Muscle layer of duodenum (tissue), 2 donors: ENCODE measurements at regions not wholly inside any gene's neighbourhood (a gene's known extent, or its start where the extent isn't known, plus 50 kb on each side); places are given as distances from the start of the nearest gene placed in this dataset.

ENCODE experiments used
- H3K27ac ChIP-seq: one replicate; pipeline ENCODE4 v1.7.0; 2013; ENCODE audit warnings: mild to moderate bottlenecking, low read length
- H3K27me3 ChIP-seq: one replicate; pipeline ENCODE4 v1.7.0; 2013; ENCODE audit warnings: low read depth, mild to moderate bottlenecking, control low read depth, low read length
- H3K36me3 ChIP-seq, 2 donors: one replicate each; pipeline ENCODE4 v1.7.0; 2013; ENCODE audit warnings: low read length in 2 of 2, control low read depth in 1 of 2, mild to moderate bottlenecking in 1 of 2; ENCODE audit not compliant: insufficient read depth in 2 of 2, control insufficient read depth in 1 of 2
- H3K4me1 ChIP-seq, 2 donors: one replicate each; pipeline ENCODE4 v1.7.0; 2013; ENCODE audit warnings: low read length in 2 of 2, mild to moderate bottlenecking in 2 of 2, control low read depth in 1 of 2, moderate library complexity in 1 of 2; ENCODE audit not compliant: insufficient read depth in 2 of 2, control insufficient read depth in 1 of 2
- H3K4me3 ChIP-seq, 2 donors: one replicate each; pipeline ENCODE4 v1.7.0; 2013; ENCODE audit warnings: low read length in 2 of 2, low read depth in 1 of 2, mild to moderate bottlenecking in 1 of 2
- H3K9me3 ChIP-seq, 2 donors: one replicate each; pipeline ENCODE4 v1.7.0; 2013; ENCODE audit warnings: low read length in 2 of 2, control low read depth in 1 of 2, mild to moderate bottlenecking in 1 of 2; ENCODE audit not compliant: control insufficient read depth in 1 of 2
- donor health status: healthy.

- Histone ChIP-seq H3K27ac (no peak overlapping the region), H3K9me3 (no peaks in the 10 kb centered on the region), H3K4me3 (no peak overlapping the region), H3K36me3 (no peaks in the 10 kb centered on the region), H3K27me3 (no peaks in the 10 kb centered on the region), H3K4me1 (no peaks in the 10 kb centered on the region)
These were observed 65.7 kb upstream of the CTAGE1 start for GRCh38 chr18:22483407-22483806.

- Histone ChIP-seq H3K4me3 (no peak overlapping the region), H3K36me3 (no peaks in the 10 kb centered on the region), H3K4me1 (no peaks in the 10 kb centered on the region), H3K27me3 (no peaks in the 10 kb centered on the region), H3K27ac (no peak overlapping the region), H3K9me3 (no peaks in the 10 kb centered on the region)
These were observed 66.8 kb upstream of the CTAGE1 start for GRCh38 chr18:22484471-22484870.

- H3K36me3 ChIP-seq, result no peaks in the 10 kb centered on the region
- no peaks in the 10 kb centered on the region for H3K4me1 ChIP-seq
- H3K9me3 ChIP-seq, result no peaks in the 10 kb centered on the region
- H3K4me3 ChIP-seq, result no peak overlapping the region
- H3K27me3 ChIP-seq, result no peaks in the 10 kb centered on the region
- no peak overlapping the region for H3K27ac ChIP-seq
These were observed 68.1 kb upstream of the CTAGE1 start for GRCh38 chr18:22485808-22486244.

GRCh38 chr18:22486667-22487066 is 69.0 kb upstream of the CTAGE1 start:
- Histone ChIP-seq H3K36me3 (no peaks in the 10 kb centered on the region), H3K27ac (no peak overlapping the region), H3K27me3 (no peaks in the 10 kb centered on the region)

GRCh38 chr18:22488554-22488953 is 70.8 kb upstream of the CTAGE1 start:
- Histone ChIP-seq H3K27ac (no peak overlapping the region), H3K9me3 (no peaks in the 10 kb centered on the region), H3K36me3 (no peaks in the 10 kb centered on the region), H3K4me3 (no peak overlapping the region), H3K27me3 (no peaks in the 10 kb centered on the region), H3K4me1 (no peaks in the 10 kb centered on the region)

More at GRCh38 chr18:22486667-22487066, 69.0 kb upstream of the CTAGE1 start:
- no peak overlapping the region for H3K4me3 ChIP-seq
- H3K9me3 ChIP-seq, result no peaks in the 10 kb centered on the region
- no peaks in the 10 kb centered on the region for H3K4me1 ChIP-seq

- H3K4me3 ChIP-seq, result no peak overlapping the region
- H3K27me3 ChIP-seq, result no peaks in the 10 kb centered on the region
- H3K36me3 ChIP-seq, result no peaks in the 10 kb centered on the region
- H3K9me3 ChIP-seq, result no peaks in the 10 kb centered on the region
- peaks cover 0 to under 1% of the 10 kb centered on the region in 2 donors for H3K4me1 ChIP-seq
- H3K27ac ChIP-seq, result peak overlapping the region; percentile 17
These were observed 72.0 kb upstream of the CTAGE1 start for GRCh38 chr18:22489704-22490103.

- H3K4me3 ChIP-seq, result no peak overlapping the region
- H3K9me3 ChIP-seq, result no peaks in the 10 kb centered on the region
- H3K27me3 ChIP-seq, result no peaks in the 10 kb centered on the region
- H3K36me3 ChIP-seq, result no peaks in the 10 kb centered on the region
- peak overlapping the region; percentile 10 for H3K27ac ChIP-seq
- peaks cover 0 to 6% of the 10 kb centered on the region in 2 donors for H3K4me1 ChIP-seq
These were observed 72.7 kb upstream of the CTAGE1 start for GRCh38 chr18:22490429-22490846.

GRCh38 chr18:22493255-22493654 is 75.5 kb upstream of the CTAGE1 start:
- H3K9me3 ChIP-seq, result no peaks in the 10 kb centered on the region
- H3K36me3 ChIP-seq, result no peaks in the 10 kb centered on the region
- peaks cover 0 to 6% of the 10 kb centered on the region in 2 donors for H3K4me1 ChIP-seq
- H3K4me3 ChIP-seq, result no peak overlapping the region
- H3K27ac ChIP-seq, result no peak overlapping the region
- H3K27me3 ChIP-seq, result no peaks in the 10 kb centered on the region

- Histone ChIP-seq H3K27me3 (no peaks in the 10 kb centered on the region), H3K36me3 (no peaks in the 10 kb centered on the region), H3K4me3 (no peak overlapping the region), H3K9me3 (no peaks in the 10 kb centered on the region), H3K27ac (peak overlapping the region; percentile 5), H3K4me1 (peaks cover 0 to 6% of the 10 kb centered on the region in 2 donors)
These were observed 76.2 kb upstream of the CTAGE1 start for GRCh38 chr18:22493940-22494339.

- Histone ChIP-seq H3K4me3 (no peak overlapping the region), H3K27me3 (no peaks in the 10 kb centered on the region), H3K4me1 (peaks cover 0 to 6% of the 10 kb centered on the region in 2 donors), H3K36me3 (no peaks in the 10 kb centered on the region), H3K27ac (no peak overlapping the region), H3K9me3 (no peaks in the 10 kb centered on the region)
These were observed 77.1 kb upstream of the CTAGE1 start for GRCh38 chr18:22494771-22495170.

GRCh38 chr18:22499421-22499820 is 81.7 kb upstream of the CTAGE1 start:
- Histone ChIP-seq H3K4me1 (peaks cover 0 to 6% of the 10 kb centered on the region in 2 donors), H3K36me3 (no peaks in the 10 kb centered on the region), H3K9me3 (no peaks in the 10 kb centered on the region), H3K4me3 (no peak overlapping the region), H3K27ac (no peak overlapping the region), H3K27me3 (no peaks in the 10 kb centered on the region)

GRCh38 chr18:22503803-22504202 is 86.1 kb upstream of the CTAGE1 start:
- Histone ChIP-seq H3K27ac (no peak overlapping the region), H3K4me1 (no peaks in the 10 kb centered on the region), H3K4me3 (no peak overlapping the region), H3K36me3 (no peaks in the 10 kb centered on the region), H3K9me3 (no peaks in the 10 kb centered on the region), H3K27me3 (no peaks in the 10 kb centered on the region)
